ENCODE measurements at regions not wholly inside any gene's neighbourhood (a gene's known extent, or its start where the extent isn't known, plus 50 kb on each side); places are given as distances from the start of the nearest gene placed in this dataset.

GRCh38 chr11:134737563-134738510, 325.8 kb upstream of the B3GAT1 start:
- H3K9me3 ChIP-seq = no peaks in the 10 kb centered on the region
- in situ Hi-C loops (cut with MboI; ENCODE audit: low pct_ligation_motif_present in 1 of 4, low pct_unique_long_range_greater_than_20kb in 1 of 4, low sequenced_read_pairs in 3 of 4) = no loop called here
- no peaks in the 10 kb centered on the region for H3K4me1 ChIP-seq
- no peak for DNase-seq
- H3K27ac ChIP-seq = no peak overlapping the region
- H3K27me3 ChIP-seq = no peaks in the 10 kb centered on the region
- 57 to 77% methylated on average over 6 to 18 of the region's 20 CpGs for WGBS, 2 donors (ENCODE audit: low coverage in 1 of 2)
- no peak for TF ChIP-seq CTCF (IDR thresholded peaks at IDR 0.05)
- TF ChIP-seq POLR2A (IDR thresholded peaks at IDR 0.05) = no peak
- TF ChIP-seq EP300 (IDR thresholded peaks at IDR 0.05; ENCODE audit: low read depth) = no peak
- TF ChIP-seq POLR2AphosphoS5 (IDR thresholded peaks at IDR 0.05) = no peak
- no peaks in the 10 kb centered on the region for H3K36me3 ChIP-seq
- intact Hi-C loops (cut with DNase I; ENCODE audit: low total_unique reads) = no loop called here
- no peak overlapping the region for H3K4me3 ChIP-seq

- TF ChIP-seq POLR2AphosphoS5 (IDR thresholded peaks at IDR 0.05) (no peak), EP300 (IDR thresholded peaks at IDR 0.05; ENCODE audit: low read depth) (no peak), CTCF (IDR thresholded peaks at IDR 0.05) (no peak), POLR2A (IDR thresholded peaks at IDR 0.05) (no peak)
- intact Hi-C loops (cut with DNase I; ENCODE audit: low total_unique reads) (no loop called here), in situ Hi-C loops (cut with MboI; ENCODE audit: low pct_ligation_motif_present in 1 of 4, low pct_unique_long_range_greater_than_20kb in 1 of 4, low sequenced_read_pairs in 3 of 4) (no loop called here)
- no peak for DNase-seq
- Histone ChIP-seq H3K27me3 (no peaks in the 10 kb centered on the region), H3K36me3 (no peaks in the 10 kb centered on the region), H3K4me3 (no peak overlapping the region), H3K4me1 (no peaks in the 10 kb centered on the region), H3K9me3 (no peaks in the 10 kb centered on the region), H3K27ac (no peak overlapping the region)
- WGBS, 2 donors (ENCODE audit: low coverage in 1 of 2) = 68% methylated on average over 14 of the region's 14 CpGs; no CpG with 5 or more reads in 1 of the 2 donors
Observed at GRCh38 chr11:134736251-134736947, 324.4 kb upstream of the B3GAT1 start.

- intact Hi-C loops (cut with DNase I; ENCODE audit: low total_unique reads) (no loop called here), in situ Hi-C loops (cut with MboI; ENCODE audit: low pct_ligation_motif_present in 1 of 4, low pct_unique_long_range_greater_than_20kb in 1 of 4, low sequenced_read_pairs in 3 of 4) (no loop called here)
- 78% methylated on average over 14 of the region's 14 CpGs; no CpG with 5 or more reads in 1 of the 2 donors for WGBS, 2 donors (ENCODE audit: low coverage in 1 of 2)
- Histone ChIP-seq H3K9me3 (no peaks in the 10 kb centered on the region), H3K36me3 (no peaks in the 10 kb centered on the region), H3K4me1 (no peaks in the 10 kb centered on the region), H3K4me3 (no peak overlapping the region), H3K27ac (no peak overlapping the region), H3K27me3 (no peaks in the 10 kb centered on the region)
- TF ChIP-seq POLR2A (IDR thresholded peaks at IDR 0.05) (no peak), POLR2AphosphoS5 (IDR thresholded peaks at IDR 0.05) (no peak), EP300 (IDR thresholded peaks at IDR 0.05; ENCODE audit: low read depth) (no peak), CTCF (IDR thresholded peaks at IDR 0.05) (no peak)
- no peak for DNase-seq
Observed at GRCh38 chr11:134734894-134735293, 322.9 kb upstream of the B3GAT1 start.

- Histone ChIP-seq H3K27me3 (no peaks in the 10 kb centered on the region), H3K27ac (no peak overlapping the region), H3K4me1 (no peaks in the 10 kb centered on the region), H3K4me3 (no peak overlapping the region), H3K9me3 (no peaks in the 10 kb centered on the region), H3K36me3 (no peaks in the 10 kb centered on the region)
- intact Hi-C loops (cut with DNase I; ENCODE audit: low total_unique reads) (no loop called here), in situ Hi-C loops (cut with MboI; ENCODE audit: low pct_ligation_motif_present in 1 of 4, low pct_unique_long_range_greater_than_20kb in 1 of 4, low sequenced_read_pairs in 3 of 4) (no loop called here)
- TF ChIP-seq POLR2AphosphoS5 (IDR thresholded peaks at IDR 0.05) = no peak
- TF ChIP-seq EP300 (IDR thresholded peaks at IDR 0.05; ENCODE audit: low read depth) = no peak
- TF ChIP-seq CTCF (IDR thresholded peaks at IDR 0.05) = no peak
- no peak for TF ChIP-seq POLR2A (IDR thresholded peaks at IDR 0.05)
- DNase-seq = no peak
- 52 to 61% methylated on average over 3 to 9 of the region's 9 CpGs for WGBS, 2 donors (ENCODE audit: low coverage in 1 of 2)
Observed at GRCh38 chr11:134734141-134734845, 322.3 kb upstream of the B3GAT1 start.
